Epithelial cell of prostate (primary cell): ENCODE measurements at regions not wholly inside any gene's neighbourhood (a gene's known extent, or its start where the extent isn't known, plus 50 kb on each side); places are given as distances from the start of the nearest gene placed in this dataset.

Source experiments
- DNase-seq: peaks from one replicate; pipeline ENCODE4 v3.0.0-alpha.2; 2011; ENCODE audit warnings: low read depth, low spot score
- H3K27ac ChIP-seq: fragments of 450-650 bp; 2 replicates; pipeline ENCODE4 v1.5.1; 2017; ENCODE audit warnings: mild to moderate bottlenecking

GRCh38 chr4:67131224-67131623 is 414.1 kb downstream of the CENPC start:
- no peak overlapping the region for H3K27ac ChIP-seq
- DNase-seq, result no peak

GRCh38 chr4:67130411-67130810 is 414.9 kb downstream of the CENPC start:
- no peak for DNase-seq
- H3K27ac ChIP-seq, result no peak overlapping the region

- H3K27ac ChIP-seq, result no peak overlapping the region
- no peak for DNase-seq
Measured at GRCh38 chr4:67126570-67126969, 418.7 kb downstream of the CENPC start.

- DNase-seq, result no peak
Measured at GRCh38 chr4:67125636-67126514, 419.4 kb downstream of the CENPC start.

GRCh38 chr4:67124716-67125115 is 420.6 kb downstream of the CENPC start:
- no peak overlapping the region for H3K27ac ChIP-seq
- DNase-seq, result no peak

More at GRCh38 chr4:67125636-67126514, 419.4 kb downstream of the CENPC start:
- H3K27ac ChIP-seq, result no peak overlapping the region

GRCh38 chr4:67122029-67122428 is 423.3 kb downstream of the CENPC start:
- H3K27ac ChIP-seq, result no peak overlapping the region
- DNase-seq, result no peak

- DNase-seq, result no peak
- no peak overlapping the region for H3K27ac ChIP-seq
Measured at GRCh38 chr4:67120369-67120768, 424.9 kb downstream of the CENPC start.

GRCh38 chr4:67109276-67109675 is 436.0 kb downstream of the CENPC start:
- H3K27ac ChIP-seq, result no peak overlapping the region
- no peak for DNase-seq

- no peak for DNase-seq
- H3K27ac ChIP-seq, result no peak overlapping the region
Measured at GRCh38 chr4:67106861-67107460, 438.3 kb downstream of the CENPC start.

GRCh38 chr4:67104145-67104544 is 441.2 kb downstream of the CENPC start:
- no peak for DNase-seq
- no peak overlapping the region for H3K27ac ChIP-seq

GRCh38 chr4:67103001-67103747 is 442.1 kb downstream of the CENPC start:
- no peak overlapping the region for H3K27ac ChIP-seq
- DNase-seq, result no peak

GRCh38 chr4:67101612-67102011 is 443.7 kb downstream of the CENPC start:
- no peak overlapping the region for H3K27ac ChIP-seq
- DNase-seq, result no peak

GRCh38 chr4:67092351-67092750 is 453.0 kb downstream of the CENPC start:
- no peak overlapping the region for H3K27ac ChIP-seq
- DNase-seq, result no peak

GRCh38 chr4:67091673-67092072 is 453.6 kb downstream of the CENPC start:
- H3K27ac ChIP-seq, result no peak overlapping the region
- no peak for DNase-seq

GRCh38 chr4:67087897-67088296 is 457.4 kb downstream of the CENPC start:
- H3K27ac ChIP-seq, result no peak overlapping the region
- no peak for DNase-seq

- H3K27ac ChIP-seq, result no peak overlapping the region
- DNase-seq, result no peak
Measured at GRCh38 chr4:67084783-67085182, 460.5 kb downstream of the CENPC start.

GRCh38 chr4:67083496-67083895 is 461.8 kb downstream of the CENPC start:
- no peak overlapping the region for H3K27ac ChIP-seq
- no peak for DNase-seq

GRCh38 chr4:67082746-67083145 is 462.6 kb downstream of the CENPC start:
- no peak overlapping the region for H3K27ac ChIP-seq

GRCh38 chr4:67080046-67080557 is 465.2 kb downstream of the CENPC start:
- DNase-seq, result no peak
- H3K27ac ChIP-seq, result no peak overlapping the region

More at GRCh38 chr4:67082746-67083145, 462.6 kb downstream of the CENPC start:
- DNase-seq, result no peak

GRCh38 chr4:67071641-67072040 is 473.7 kb downstream of the CENPC start:
- DNase-seq, result no peak

GRCh38 chr4:67055319-67055718 is 490.0 kb downstream of the CENPC start:
- no peak overlapping the region for H3K27ac ChIP-seq
- no peak for DNase-seq

More at GRCh38 chr4:67071641-67072040, 473.7 kb downstream of the CENPC start:
- H3K27ac ChIP-seq, result no peak overlapping the region
